Frontal cortex (tissue), 3 donors: ENCODE measurements at regions not wholly inside any gene's neighbourhood (a gene's known extent, or its start where the extent isn't known, plus 50 kb on each side); places are given as distances from the start of the nearest gene placed in this dataset.

Experiments used
- DNase-seq, 2 donors: peaks; one replicate each; pipeline ENCODE4 v3.0.0; 2012; ENCODE audit warnings: low spot score in 2 of 2
- FAIRE-seq: peaks from 2 replicates; lab custom pipeline; 2012; peaks lifted over from hg19 to GRCh38; lab: Jason Lieb, UNC
- donor health status: control.
- donor health status: control.
- donor health status: control.

DNA sequence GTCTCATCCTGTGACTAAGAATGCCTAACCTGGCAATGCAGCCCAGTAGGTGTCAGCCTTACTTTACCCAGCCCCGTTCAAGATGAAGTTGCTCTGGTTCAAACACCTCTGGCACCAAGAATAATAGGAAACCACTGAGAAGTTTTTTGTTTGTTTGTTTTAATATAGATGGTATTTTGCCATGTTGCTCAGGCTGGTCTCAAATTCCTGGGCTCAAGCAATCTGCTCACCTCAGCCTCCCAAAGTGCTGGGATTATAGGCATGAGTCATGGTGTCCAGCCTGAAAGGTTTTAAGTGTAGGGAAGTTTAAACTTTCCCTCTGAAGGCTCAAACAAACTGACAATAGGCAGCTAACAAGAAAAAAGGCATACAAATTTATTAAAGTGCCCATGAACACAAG is 51.2 kb upstream of the ABCC4 start:
- no peak for DNase-seq
- FAIRE-seq, result no peak

DNA sequence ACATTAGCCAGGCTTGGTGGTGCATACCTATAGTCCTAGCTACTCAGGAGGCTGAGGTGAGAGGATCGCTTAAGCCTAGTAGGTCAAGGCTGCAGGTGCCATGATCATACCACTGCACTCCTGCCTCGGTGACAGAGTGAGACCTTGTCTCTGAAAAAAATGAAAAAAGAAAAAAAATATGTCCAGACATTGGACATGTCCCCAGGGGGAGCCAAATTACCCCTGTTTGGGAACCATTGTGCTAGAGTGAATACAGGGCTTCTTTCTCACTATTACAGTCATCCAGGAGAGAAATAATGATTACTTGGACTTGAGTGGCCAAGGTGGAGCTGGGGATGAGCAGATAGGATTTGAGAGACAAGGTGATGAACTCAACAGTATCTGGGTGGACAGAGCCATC is 52.9 kb upstream of the ABCC4 start:
- no peak for DNase-seq
- no peak for FAIRE-seq

DNA sequence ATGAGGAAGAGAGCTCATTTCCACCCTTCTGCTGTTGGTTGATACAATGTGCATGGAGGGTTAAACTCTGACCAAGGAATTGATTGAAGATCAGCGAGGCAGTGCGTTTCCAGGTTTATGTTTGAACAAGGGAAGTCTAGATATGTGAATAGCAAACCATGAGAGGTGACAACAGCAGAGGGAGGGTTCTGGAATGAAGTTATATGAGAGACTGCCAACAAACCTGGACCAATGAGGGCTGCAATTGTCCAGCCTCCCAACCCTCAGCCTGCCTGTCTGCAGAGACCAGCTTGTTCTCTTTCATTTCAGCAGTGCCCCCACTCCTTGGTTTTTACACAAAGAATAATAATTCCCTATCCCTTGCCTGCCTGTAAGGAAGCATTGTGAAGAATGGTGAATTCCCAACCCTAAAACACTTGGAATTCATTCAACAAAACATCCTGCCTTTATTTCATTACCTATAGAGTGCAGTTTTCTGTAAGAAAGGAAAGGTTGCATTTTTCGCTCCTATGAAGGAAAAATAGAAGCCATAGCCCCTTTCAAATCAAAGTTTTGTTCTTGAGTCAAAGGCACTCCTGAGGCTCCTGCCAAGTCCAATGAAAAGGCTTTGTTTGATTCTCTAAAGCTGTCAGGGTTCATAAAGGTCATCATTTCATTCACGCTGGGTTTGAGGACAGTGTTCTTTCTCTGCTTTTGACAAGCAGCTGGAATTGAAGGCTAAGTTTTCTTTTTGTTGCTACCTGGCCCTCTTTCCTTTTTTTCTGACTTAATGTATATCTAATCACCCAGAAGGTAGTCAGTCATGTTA is 53.6 kb upstream of the ABCC4 start:
- DNase-seq (no peak), FAIRE-seq (no peak)

DNA sequence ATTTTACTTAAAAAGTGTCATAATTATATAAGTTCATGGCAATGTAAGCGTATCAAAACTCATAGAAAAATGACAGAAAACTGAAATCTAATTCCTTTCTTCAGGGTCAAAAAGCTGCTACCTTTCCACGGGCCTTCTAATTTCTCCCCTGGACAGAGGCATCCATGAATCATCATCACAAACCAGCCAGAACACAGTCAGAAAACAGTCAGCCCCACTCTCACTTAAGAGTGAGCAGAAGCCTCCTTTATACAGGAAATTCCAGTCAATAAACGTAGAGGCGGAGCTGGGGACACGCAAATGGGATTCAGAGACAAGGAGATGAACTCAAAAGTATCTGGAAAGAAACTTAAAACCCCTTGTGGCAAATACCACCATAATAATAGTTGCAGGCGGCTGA is 54.2 kb upstream of the ABCC4 start:
- DNase-seq, result no peak
- no peak for FAIRE-seq

DNA sequence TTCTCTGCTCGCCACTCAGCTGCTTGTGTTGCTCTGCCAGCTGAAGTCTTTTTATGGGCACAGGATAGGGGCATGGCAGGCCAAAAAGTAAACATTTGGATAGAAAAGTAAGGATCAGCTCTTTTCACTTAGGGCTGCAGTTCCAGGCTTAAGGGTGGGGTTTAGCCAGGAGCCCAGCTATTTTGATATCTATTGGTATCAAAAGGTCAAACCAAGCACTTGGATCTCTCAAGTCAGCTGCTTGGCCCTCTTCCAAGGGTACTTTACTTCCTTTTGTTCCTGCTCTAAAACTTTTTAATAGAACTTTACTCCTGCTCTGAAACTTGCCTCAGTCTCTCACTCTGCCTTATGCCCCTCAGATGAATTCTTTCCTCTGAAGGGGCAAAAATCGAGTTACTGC is 55.7 kb upstream of the ABCC4 start:
- DNase-seq (no peak), FAIRE-seq (no peak)

DNA sequence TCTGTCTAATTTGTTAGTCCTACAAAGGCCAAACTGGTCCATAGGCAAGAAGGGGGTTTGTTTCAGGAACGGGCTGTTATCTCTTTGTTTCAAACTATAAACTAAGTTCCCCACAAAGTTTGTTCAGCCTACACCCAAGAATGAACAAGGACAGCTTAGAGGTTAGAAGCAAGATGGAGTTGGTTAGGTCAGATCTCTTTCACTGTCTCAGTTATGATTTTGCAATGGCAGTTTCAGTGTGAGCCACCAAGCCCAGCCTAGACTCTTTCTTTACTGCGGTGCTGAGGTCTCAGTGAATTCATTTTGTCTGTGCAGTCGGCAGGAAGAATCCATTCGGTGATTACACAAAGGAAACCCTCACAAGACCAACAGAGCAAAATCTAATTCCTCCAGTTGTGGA is 56.6 kb upstream of the ABCC4 start:
- DNase-seq (no peak), FAIRE-seq (no peak)

DNA sequence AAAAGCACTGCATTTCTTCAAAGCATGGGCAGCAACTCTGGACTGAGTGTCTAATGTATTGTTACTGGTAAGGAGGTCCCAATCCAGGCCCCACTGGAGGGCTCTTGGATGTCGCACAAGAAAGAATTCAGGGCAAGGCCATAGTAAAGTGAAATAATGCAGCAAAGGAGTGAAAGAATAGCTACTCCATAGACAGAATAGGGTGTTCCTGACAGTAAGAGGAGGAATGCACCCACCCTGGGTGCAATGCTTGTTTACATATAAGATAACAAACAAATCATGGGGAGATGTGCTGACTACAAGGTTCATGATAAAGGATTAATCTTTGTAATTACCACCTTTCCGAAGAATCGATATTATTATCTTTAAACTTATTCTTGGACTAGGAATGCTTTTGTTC is 58.8 kb upstream of the ABCC4 start:
- no peak for FAIRE-seq
- DNase-seq, result no peak

DNA sequence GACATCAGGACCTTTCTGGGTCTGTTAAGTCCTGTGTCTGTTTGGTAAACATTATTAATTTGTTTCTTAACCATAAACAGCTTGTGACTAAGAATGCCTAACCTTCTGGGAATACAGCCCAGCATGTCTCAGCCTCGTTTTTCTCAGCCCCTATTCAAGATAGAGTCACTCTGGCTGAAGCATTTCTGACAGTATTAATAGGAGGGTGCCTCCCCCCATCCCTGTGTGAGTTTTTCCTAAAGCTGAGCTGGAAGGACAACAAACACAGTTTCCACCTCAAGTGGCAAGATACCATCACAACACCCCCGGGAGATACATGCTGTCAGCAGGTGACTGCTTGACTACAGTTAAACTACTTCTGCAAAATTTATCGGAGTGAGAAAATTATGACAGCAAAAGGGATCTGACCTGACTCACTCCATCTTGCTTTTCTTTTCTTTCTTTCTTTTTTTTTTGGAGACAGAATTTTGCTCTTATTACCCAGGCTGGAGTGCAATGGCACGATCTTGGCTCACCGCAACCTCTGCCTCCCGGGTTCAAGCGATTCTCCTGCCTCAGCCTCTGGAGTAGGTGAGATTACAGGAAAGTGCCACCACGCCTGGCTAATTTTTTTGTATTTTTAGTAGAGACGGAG is 59.3 kb upstream of the ABCC4 start:
- DNase-seq (no peak), FAIRE-seq (no peak)

DNA sequence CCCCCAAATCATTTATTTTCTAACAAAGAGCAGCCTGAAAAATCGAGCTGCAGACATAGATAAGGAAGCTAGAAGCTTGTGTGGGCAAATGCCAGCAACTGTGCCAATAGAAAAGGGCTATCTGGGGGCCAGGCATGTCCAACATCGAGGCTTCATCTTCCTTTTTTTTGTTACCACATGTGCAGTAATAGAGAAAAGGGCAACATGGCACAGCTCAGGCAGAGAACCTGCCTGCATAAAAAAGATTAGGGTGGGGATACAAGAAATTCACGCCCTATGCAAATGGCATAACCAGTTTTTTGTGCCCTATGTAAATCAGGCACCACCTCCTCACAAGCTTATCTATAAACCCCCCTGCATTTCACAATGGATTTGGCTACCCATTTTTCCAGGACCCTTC is 60.4 kb upstream of the ABCC4 start:
- DNase-seq, result no peak
- no peak for FAIRE-seq

DNA sequence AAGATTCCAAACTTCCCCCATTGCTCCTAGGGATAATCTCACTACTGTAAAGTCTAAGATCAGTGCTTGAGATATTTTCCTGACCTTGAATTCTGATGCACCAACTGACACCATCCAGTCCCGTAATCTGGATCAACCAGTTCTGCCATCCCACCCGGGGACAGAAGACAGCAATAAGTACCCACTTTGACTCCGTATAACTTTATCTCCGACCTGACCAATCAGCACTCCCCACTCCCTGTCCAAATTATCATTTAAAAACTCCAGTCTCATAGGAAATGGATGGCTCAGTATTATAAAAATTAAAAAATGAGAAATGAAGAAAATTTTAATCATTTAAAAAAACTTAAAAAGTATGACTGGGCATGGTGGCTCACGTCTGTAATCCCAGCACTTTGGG is 61.4 kb upstream of the ABCC4 start:
- DNase-seq (no peak), FAIRE-seq (no peak)

DNA sequence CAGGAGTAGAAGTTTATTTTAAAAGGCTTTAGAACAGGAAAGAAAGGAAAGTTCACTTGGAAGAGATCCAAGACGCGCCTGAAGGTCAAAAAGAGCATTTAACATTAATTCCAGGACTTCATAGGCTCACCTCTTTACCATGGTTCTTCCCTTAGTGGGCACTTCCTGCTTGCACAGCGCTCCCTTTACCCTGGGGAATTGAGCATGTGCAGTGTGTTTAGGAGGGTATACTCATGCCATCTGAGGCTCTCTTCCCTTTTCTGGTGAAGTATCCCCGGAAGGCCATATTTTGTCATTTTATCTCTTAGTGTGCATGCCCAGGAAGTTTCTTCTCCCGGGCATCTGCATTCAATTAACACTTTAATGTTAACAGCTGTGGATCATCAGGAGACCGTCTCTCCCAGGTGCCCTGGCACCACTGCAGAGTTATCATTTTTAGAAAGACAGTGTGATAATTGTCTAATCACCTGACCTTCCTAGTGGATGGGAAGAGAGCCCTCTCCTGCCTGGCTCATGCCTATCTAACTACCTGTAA is 66.1 kb upstream of the ABCC4 start:
- FAIRE-seq, result no peak
- DNase-seq, result no peak

DNA sequence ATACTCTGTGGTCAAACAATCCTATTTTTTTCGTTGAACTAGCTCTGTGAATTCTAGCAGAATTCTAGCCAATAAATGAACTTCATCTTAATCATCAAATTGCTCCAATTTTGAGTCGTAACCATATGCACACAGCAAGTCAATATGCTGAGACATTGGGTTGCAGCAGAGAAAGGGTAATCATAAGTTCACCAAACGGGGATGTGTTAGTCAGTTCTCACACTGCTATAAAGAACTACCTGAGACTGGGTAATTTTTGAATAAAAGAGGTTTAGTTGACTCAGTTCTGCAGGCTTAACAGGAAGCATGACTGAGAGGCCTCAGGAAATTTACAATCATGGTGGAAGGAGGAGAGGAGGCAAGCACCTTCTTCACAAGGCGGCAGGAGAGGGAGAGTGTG is 67.7 kb upstream of the ABCC4 start:
- FAIRE-seq, result no peak
- DNase-seq, result no peak

DNA sequence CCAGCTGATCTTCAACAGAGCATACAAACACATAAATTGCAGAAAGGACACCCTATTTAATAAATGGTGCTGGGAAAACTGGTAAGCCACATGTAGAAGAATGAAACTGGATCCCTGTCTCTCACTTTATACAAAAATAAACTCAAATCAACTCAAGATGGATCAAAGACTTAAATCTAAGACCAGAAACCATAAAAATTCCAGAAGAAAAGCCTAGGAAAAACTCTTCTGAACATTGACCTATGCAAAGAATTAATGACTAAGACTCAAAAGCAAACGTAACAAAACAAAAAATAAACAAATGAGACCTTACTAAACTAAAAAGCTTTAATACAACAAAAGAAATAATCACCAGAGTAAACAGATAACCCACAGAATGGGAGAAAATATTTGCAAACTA is 74.5 kb upstream of the ABCC4 start:
- DNase-seq, result no peak
- FAIRE-seq, result no peak

DNA sequence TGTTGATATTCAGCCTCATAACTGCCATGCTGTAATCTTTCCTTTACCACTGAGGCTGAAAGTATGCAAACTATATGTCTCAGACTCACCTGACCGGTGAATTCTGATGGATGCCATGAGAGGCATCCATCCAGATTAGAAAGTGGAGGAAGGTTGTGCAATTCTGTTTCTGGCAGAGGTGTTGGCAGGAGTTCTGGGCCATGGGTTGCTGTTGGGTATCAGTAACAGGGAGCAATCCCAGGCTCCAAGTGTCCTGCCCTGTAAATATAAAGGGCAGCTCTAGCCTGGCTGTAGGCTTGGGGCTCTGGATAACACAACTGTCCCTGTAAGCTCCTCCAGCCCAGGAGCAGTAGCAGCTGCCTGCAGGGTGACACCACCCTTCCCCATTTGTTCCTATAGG is 77.4 kb upstream of the ABCC4 start:
- DNase-seq, result no peak
- no peak for FAIRE-seq

DNA sequence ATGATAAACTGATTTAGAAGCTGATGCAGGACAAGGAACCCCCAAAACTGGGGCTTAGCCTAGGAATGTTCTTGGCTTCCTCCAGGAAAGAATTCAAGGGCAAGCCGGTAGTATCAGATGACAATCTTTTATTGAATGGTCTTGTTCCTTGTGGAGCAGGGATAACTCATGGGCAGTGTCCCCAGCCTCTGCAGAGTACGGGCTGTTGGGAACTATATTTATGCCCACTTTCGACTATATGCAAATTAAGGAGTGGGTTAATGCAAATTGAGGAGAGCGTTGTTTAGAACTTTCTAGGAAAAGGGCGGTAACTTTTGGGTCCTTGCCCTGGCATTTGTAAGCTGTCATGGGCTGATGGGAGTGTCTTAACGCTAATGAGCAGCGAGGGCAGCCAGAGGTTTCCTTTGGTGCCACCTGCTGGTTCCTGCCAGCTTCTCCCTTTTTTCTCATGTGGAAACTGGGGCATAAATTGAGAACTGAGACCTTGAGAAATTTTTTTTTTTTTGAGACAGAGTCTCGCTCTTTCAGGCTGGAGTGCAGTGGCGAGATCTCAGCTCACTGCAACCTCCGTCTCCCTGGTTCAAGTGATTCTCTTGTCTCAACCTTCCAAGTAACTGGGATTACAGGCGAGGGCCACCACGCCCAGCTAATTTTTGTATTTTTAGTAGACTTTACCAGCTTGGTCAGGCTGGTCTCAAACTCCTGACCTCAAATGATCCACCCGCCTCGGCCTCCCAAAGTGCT is 79.4 kb upstream of the ABCC4 start:
- DNase-seq, result peak; percentile 20 to 67
- FAIRE-seq, result no peak

DNA sequence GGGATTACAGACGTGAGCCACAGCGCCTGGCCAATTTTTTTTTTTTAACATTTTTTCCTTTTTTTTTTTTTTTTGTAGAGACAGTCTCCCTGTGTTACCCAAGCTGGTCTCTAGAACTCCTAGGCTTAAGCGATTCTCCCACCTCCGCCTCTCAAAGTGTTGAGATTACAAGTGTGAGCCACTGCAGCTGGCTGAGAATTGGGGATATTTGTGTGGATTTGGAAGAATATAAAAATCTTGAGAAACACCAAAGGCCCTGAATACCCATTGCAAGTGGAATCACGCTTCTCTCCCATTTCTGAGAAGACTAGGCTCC is 79.9 kb upstream of the ABCC4 start:
- FAIRE-seq (no peak), DNase-seq (no peak)

DNA sequence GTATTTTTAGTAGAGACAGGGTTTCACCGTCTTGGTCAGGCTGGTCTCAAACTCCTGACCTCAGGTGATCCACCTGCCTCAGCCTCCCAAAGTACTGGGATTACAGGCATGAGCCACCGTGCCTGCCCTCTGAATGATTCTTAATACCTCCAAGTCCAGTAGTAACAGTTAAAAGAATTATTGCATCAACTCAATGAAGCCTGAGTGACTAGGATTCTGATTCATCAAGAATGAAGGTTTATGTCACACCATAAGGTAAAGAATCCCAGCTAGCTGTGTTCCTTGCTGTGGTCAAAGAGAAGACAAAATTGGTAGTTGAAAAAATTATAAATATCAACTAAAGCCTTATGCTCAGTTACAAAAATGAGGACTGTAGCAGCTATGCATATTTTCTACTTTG is 81.2 kb upstream of the ABCC4 start:
- DNase-seq (no peak), FAIRE-seq (no peak)

DNA sequence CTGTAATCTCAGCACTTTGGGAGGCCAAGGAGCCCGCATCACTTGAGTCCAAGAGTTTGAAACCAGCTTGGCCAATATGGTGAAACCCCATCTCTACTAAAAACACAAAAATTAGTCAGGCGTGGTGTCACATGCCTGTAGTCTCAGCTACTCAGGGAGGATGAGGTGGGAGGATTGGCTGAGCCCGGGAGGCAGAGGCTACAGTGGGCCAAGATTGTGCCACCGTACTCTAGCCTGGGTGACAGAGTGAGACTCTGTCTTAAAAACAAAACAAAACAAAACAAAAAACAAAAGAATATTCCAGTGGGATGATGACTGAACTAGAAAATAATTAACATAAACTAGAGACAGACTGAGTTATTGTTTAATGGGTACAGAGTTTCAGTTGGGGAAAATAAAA is 81.7 kb upstream of the ABCC4 start:
- no peak for DNase-seq
- no peak for FAIRE-seq

DNA sequence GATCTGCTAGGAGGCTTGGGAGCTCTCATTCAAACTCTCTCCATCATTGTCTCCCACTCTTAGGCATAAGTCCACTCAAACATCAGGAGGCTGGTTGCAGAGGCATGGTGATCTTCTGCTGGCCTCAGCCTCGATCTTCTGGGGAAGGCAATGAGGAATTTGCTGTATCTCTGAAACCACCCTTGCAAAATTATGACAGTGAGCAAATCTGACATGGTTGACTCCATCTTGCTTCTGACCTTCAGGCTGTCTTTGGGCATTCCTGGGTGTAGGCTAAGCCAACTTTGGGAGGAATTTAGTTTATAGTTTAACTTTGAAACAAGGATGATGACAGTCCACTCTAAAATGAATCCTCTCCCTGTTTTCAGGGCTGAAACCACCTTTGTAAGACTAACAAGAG is 84.1 kb upstream of the ABCC4 start:
- FAIRE-seq, result no peak
- no peak for DNase-seq

DNA sequence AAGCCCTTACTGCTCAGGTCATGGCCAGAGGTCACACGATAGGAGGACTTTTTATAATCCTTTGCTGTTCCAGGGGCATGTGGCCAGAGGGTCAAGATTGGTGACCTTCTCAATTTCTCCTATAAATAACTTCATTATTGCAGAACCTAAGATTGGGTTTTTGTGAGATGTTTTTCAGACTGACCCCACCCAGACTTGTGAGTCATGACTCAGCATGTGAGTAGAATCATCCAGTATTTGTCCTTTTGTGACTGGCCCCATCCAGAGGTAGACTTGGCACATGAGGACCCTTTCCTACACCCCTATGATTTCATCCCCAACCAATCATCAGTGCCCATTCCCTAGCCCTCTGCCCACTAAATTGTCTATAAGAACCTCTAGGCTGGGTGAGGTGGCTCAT is 84.5 kb upstream of the ABCC4 start:
- DNase-seq, result no peak
- no peak for FAIRE-seq

DNA sequence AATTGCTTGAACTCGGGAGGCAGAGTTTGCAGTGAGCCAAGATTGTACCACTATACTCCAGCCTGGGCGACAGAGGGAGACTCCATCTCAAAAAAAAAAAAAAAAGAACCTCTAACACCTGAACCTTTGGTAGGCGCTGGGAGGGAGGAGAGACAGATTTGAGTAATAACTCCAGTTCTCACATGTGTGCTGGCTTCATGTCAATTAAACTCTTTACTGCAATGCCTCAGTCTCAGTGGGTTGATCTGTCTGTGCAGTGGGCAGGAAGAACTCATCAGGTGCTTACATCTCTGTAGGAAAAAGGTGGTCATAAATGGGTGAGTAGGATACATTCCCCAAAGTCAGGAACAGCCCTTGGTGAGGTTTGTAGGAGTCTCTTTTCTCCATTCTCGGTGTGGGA is 85.1 kb upstream of the ABCC4 start:
- no peak for FAIRE-seq

More for the DNA sequence above, 85.1 kb upstream of the ABCC4 start:
- no peak for DNase-seq
